Fibroblast of villous mesenchyme (primary cell): ENCODE measurements at regions not wholly inside any gene's neighbourhood (a gene's known extent, or its start where the extent isn't known, plus 50 kb on each side); places are given as distances from the start of the nearest gene placed in this dataset.

Experiments used
- DNase-seq: peaks from one replicate; pipeline ENCODE4 v3.0.0-alpha.2; 2010; ENCODE audit warnings: low read depth
- H3K4me3 ChIP-seq: 2 replicates; pipeline ENCODE4 v1.5.1; 2011; ENCODE audit warnings: low read depth, mild to moderate bottlenecking, low read length
- TF ChIP-seq, protein P1 (sequence below): IDR thresholded peaks from 2 replicates; pipeline ENCODE4 v1.5.1; 2012; ENCODE audit warnings: low read depth, mild to moderate bottlenecking, low read length; ENCODE audit not compliant: insufficient read depth

DNA sequence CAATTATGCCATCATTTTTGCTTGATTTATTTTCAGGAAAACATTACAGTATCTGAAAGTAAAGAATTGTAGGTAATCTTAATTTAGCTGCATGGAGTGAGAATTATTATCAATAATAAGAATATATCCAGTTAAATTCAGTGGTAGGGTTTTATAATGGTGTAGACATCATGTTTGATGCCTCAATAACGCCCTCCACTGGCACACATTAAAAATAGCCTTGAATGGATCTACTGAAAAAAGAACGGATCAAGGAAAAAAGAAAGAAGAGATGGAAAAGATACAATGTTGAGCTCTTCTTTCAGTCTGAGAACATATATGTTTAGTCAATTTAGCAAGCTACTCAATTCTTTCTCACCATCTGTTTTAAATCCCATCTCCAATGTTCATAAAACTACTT is 319.2 kb downstream of the CDC14C start:
- no peak overlapping the region for H3K4me3 ChIP-seq
- TF ChIP-seq, protein P1, sequence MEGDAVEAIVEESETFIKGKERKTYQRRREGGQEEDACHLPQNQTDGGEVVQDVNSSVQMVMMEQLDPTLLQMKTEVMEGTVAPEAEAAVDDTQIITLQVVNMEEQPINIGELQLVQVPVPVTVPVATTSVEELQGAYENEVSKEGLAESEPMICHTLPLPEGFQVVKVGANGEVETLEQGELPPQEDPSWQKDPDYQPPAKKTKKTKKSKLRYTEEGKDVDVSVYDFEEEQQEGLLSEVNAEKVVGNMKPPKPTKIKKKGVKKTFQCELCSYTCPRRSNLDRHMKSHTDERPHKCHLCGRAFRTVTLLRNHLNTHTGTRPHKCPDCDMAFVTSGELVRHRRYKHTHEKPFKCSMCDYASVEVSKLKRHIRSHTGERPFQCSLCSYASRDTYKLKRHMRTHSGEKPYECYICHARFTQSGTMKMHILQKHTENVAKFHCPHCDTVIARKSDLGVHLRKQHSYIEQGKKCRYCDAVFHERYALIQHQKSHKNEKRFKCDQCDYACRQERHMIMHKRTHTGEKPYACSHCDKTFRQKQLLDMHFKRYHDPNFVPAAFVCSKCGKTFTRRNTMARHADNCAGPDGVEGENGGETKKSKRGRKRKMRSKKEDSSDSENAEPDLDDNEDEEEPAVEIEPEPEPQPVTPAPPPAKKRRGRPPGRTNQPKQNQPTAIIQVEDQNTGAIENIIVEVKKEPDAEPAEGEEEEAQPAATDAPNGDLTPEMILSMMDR, result peak; percentile 5
- no peak for DNase-seq

DNA sequence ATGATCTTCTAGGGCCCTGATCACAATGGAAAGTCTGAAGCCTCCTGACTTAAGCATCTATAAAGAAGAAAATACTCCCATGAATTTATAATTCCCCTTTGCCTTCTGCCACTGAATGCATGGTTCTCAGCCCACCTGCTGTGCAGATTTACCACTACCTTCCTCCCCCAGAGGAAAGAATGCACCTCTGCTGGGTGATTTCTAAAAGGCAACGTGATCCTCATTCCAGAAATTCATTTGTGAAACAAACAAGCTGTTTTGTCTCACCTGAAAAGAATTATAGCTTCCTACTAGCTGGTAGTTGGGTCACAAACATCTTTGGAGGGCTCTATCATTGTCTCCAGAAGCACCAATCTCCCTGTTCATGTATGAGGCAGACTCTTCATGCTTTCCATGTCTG is 320.2 kb downstream of the CDC14C start:
- TF ChIP-seq, protein P1, result no peak

DNA sequence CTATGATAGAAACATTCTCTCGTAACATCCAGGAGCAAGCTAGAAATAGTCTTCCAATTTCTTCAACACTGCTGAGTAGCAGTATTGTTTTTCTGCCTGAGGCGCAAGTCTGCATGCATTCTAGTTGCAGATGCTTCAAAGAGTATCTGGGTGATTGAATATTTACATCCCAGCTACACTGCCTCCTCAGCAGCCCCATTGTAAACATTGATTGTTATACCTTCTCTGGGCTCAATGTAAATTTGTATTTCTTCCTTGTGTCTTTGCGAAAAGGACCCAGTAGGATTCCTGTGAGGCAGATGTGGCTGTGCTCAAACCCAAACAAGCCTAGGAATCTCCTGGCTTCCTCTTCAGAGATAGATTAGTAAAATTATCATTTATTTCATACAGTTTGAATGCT is 320.7 kb downstream of the CDC14C start:
- TF ChIP-seq, protein P1, result no peak
- DNase-seq, result no peak
- no peak overlapping the region for H3K4me3 ChIP-seq

More for the DNA sequence above, 320.2 kb downstream of the CDC14C start:
- no peak for DNase-seq
- no peak overlapping the region for H3K4me3 ChIP-seq

DNA sequence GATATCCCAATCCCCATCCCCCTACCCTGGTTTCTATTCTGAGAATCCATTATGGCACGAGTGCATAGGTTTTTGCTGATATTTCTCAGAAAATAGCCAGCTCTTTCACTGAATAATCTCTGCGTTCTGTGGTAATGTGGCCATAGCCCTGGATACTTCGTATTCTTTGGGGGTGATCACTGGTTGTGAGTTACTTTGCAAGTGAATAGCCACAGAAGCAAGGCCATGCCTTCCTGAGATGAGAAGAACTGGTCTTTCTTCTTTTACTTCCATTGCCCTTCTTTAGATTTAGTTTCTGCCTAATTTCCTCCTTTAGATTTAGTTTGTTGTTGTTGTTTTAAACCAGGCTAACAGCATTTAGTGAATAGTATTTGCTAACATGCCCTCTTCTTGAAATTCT is 323.4 kb downstream of the CDC14C start:
- no peak overlapping the region for H3K4me3 ChIP-seq
- TF ChIP-seq, protein P1, result no peak
- DNase-seq, result no peak

DNA sequence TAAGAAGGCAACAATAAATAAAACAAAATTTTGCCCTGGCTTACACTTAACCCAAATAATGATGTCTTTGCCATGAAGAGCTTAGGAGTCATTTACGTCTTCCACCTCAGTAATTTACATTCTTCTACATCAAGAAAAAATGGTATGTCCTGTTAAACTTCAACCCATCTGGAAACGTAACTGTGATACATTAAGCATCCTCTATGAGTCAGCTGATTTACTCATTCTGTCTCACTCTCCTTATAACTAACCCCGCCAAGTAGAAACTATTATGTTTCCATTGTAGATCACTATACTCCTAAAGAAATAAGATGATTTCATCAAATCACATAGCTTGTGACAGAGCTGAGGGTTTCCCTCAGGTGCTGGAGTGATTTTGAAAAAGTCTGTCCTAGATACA is 330.7 kb downstream of the CDC14C start:
- TF ChIP-seq, protein P1, result no peak
- peak; percentile 45 for DNase-seq
- no peak overlapping the region for H3K4me3 ChIP-seq

DNA sequence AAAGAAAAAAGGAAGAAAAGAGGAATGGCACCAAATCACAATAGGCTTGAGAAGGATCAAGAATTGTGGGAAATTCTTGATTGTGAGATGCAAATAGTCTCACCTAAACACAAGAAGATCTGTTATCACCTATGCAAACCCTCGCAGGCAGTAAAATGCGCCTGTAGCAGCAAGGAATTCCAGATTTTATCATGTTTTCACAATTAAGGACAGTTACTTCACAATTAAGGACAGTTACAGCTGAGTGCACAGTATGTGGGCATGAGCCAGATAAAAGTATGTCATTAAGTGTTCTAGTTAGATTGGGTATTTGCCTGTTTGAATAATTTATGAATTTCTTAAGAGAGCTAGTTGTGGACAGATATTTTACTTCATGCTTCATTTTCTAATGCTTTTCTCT is 336.2 kb downstream of the CDC14C start:
- DNase-seq, result no peak
- no peak overlapping the region for H3K4me3 ChIP-seq
- TF ChIP-seq, protein P1, result no peak

DNA sequence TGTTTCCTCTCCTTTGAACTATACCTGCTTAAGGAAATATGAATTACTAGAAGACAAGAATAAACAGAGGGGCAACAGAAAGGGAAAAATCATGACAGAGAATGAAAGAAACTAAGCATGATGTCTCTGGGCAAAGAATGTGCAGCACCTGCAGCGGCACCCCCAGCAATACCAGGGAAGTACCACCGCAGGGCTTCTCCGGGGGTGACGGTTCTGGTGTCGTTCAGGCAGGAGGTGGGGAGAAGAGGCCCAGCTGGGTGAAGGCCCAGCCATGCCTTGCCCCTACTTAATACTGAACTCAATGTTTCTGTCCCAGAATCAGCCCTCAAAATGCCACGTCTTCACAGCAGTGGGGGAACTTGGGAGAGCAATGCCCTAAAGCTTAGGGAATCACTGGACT is 337.6 kb downstream of the CDC14C start:
- no peak overlapping the region for H3K4me3 ChIP-seq
- TF ChIP-seq, protein P1, result no peak
- DNase-seq, result no peak
